H1 (cell line): ENCODE measurements at regions not wholly inside any gene's neighbourhood (a gene's known extent, or its start where the extent isn't known, plus 50 kb on each side); places are given as distances from the start of the nearest gene placed in this dataset.

ENCODE experiments used
- CTCF ChIA-PET: fragments of 300-600 bp; sonication (Branson Sonifier 250); formaldehyde crosslinking; loops from one replicate; lab custom pipeline; 2021; ENCODE audit not compliant: partially characterized antibody; lab: Charles Lee
- POLR2A ChIA-PET: fragments of 300-600 bp; sonication (Branson Sonifier 250); formaldehyde crosslinking; loops from one replicate; lab custom pipeline; 2021; ENCODE audit warnings: inconsistent platforms; ENCODE audit not compliant: partially characterized antibody; lab: Charles Lee
- DNase-seq, 2 experiments: peaks; one replicate each; pipeline versions ENCODE4 v3.0.0 to v3.0.0-alpha.2; 2010 to 2022; ENCODE audit warnings: low spot score in 2 of 2, low read depth in 1 of 2, mixed read lengths in 1 of 2
- FAIRE-seq: peaks from 2 replicates; lab custom pipeline; 2011; peaks lifted over from hg19 to GRCh38; lab: Jason Lieb, UNC
- H2AFZ ChIP-seq: 2 replicates; pipeline ENCODE4 v1.8.1; 2012; ENCODE audit warnings: low read length, inconsistent platforms
- H2AK5ac ChIP-seq: 2 replicates; pipeline ENCODE4 v1.6.1; 2013; ENCODE audit warnings: low read depth, low read length
- H2BK120ac ChIP-seq: replicated peaks from 2 replicates; pipeline ENCODE3; 2013; ENCODE audit warnings: low read depth, low read length, inconsistent platforms
- H2BK12ac ChIP-seq: 2 replicates; pipeline ENCODE4 v1.6.1; 2013; ENCODE audit warnings: low read depth, low read length
- H2BK15ac ChIP-seq: 2 replicates; pipeline ENCODE4 v1.6.1; 2013; ENCODE audit warnings: low read length
- H2BK20ac ChIP-seq: 2 replicates; pipeline ENCODE4 v1.6.1; 2013; ENCODE audit warnings: low read length
- H2BK5ac ChIP-seq: 2 replicates; pipeline ENCODE4 v1.6.1; 2013; ENCODE audit warnings: low read depth, low read length
- H3K14ac ChIP-seq: 2 replicates; pipeline ENCODE4 v1.6.1; 2013; ENCODE audit warnings: inconsistent platforms; ENCODE audit not compliant: insufficient read length
- H3K18ac ChIP-seq: 2 replicates; pipeline ENCODE4 v1.6.1; 2013; ENCODE audit warnings: low read length; ENCODE audit errors: extremely low read depth
- H3K23ac ChIP-seq: 2 replicates; pipeline ENCODE4 v1.6.1; 2013; ENCODE audit warnings: inconsistent platforms; ENCODE audit not compliant: insufficient read length
- H3K23me2 ChIP-seq: 2 replicates; pipeline ENCODE4 v1.6.1; 2013; ENCODE audit warnings: low read depth, low read length
- H3K27ac ChIP-seq: 2 replicates; pipeline ENCODE4 v1.6.1; 2011; ENCODE audit warnings: low read depth, low read length, inconsistent platforms
- H3K27me3 ChIP-seq, 4 experiments: replicated peaks in 1 of 4; 1 replicate in 1 of 4; 2 replicates in 3 of 4; pipeline versions ENCODE4 v1.6.1 to v1.8.1; 2011 to 2013; ENCODE audit warnings: low read length in 3 of 4, mild to moderate bottlenecking in 3 of 4, inconsistent platforms in 2 of 4, mixed read lengths in 2 of 4, moderate library complexity in 1 of 4; ENCODE audit not compliant: control insufficient read depth in 3 of 4, insufficient read depth in 3 of 4; ENCODE audit errors: extremely low read depth in 1 of 4
- H3K36me3 ChIP-seq, 4 experiments: 2 replicates each; pipeline versions ENCODE4 v1.6.1 to v1.8.1; 2011 to 2013; ENCODE audit warnings: mild to moderate bottlenecking in 4 of 4, low read length in 3 of 4, moderate library complexity in 2 of 4, control low read depth in 1 of 4, inconsistent platforms in 1 of 4; ENCODE audit not compliant: insufficient read depth in 4 of 4, control insufficient read depth in 2 of 4
- H3K4ac ChIP-seq: replicated peaks from 2 replicates; pipeline ENCODE3; 2013; ENCODE audit warnings: low read length, low read depth, mixed read lengths, inconsistent platforms; ENCODE audit not compliant: insufficient read length
- H3K4me1 ChIP-seq, 4 experiments: replicated peaks in 1 of 4; 1 replicate in 1 of 4; 2 replicates in 3 of 4; pipeline versions ENCODE4 v1.6.1 to v1.8.1; 2011 to 2013; ENCODE audit warnings: low read length in 3 of 4, inconsistent platforms in 2 of 4, mixed read lengths in 1 of 4; ENCODE audit not compliant: insufficient read depth in 4 of 4, control insufficient read depth in 3 of 4
- H3K4me2 ChIP-seq, 2 experiments: 2 replicates each; pipeline versions ENCODE4 v1.6.1 to v1.8.1; 2011 to 2013; ENCODE audit warnings: low read depth in 2 of 2, low read length in 2 of 2, control low read depth in 1 of 2, inconsistent platforms in 1 of 2, mild to moderate bottlenecking in 1 of 2; ENCODE audit not compliant: insufficient read depth in 1 of 2
- H3K4me3 ChIP-seq, 4 experiments: fragments of 200-600, 300-600 bp in 1 of 4; sonication (generic), shearing (Covaris generic), sonication (Bioruptor Twin) in 1 of 4; 2 replicates each; pipeline versions ENCODE4 v1.5.1 to v1.8.1; 2011 to 2016; ENCODE audit warnings: low read length in 4 of 4, low read depth in 3 of 4, control low read depth in 2 of 4, inconsistent platforms in 2 of 4, mild to moderate bottlenecking in 2 of 4, mixed read lengths in 1 of 4, moderate library complexity in 1 of 4; ENCODE audit not compliant: insufficient read depth in 2 of 4; ENCODE audit errors: extremely low read depth in 1 of 4
- H3K56ac ChIP-seq: replicated peaks from 2 replicates; pipeline ENCODE3; 2013; ENCODE audit warnings: low read depth, mild to moderate bottlenecking, mixed read lengths, low read length, inconsistent platforms; ENCODE audit not compliant: insufficient read length
- H3K79me1 ChIP-seq: 2 replicates; pipeline ENCODE4 v1.6.1; 2013; ENCODE audit warnings: low read depth, low read length, control low read depth
- H3K79me2 ChIP-seq, 2 experiments: 2 replicates each; pipeline versions ENCODE4 v1.6.1 to v1.8.1; 2012 to 2013; ENCODE audit warnings: low read length in 2 of 2, mild to moderate bottlenecking in 2 of 2, inconsistent platforms in 1 of 2; ENCODE audit not compliant: insufficient read depth in 2 of 2, control insufficient read depth in 1 of 2
- H3K9ac ChIP-seq, 4 experiments: replicated peaks in 1 of 4; 1 replicate in 1 of 4; 2 replicates in 3 of 4; pipeline versions ENCODE4 v1.6.1 to v1.8.1; 2011 to 2013; ENCODE audit warnings: low read depth in 3 of 4, low read length in 3 of 4, control low read depth in 2 of 4, mild to moderate bottlenecking in 2 of 4, moderate library complexity in 2 of 4, inconsistent platforms in 1 of 4; ENCODE audit errors: extremely low read depth in 1 of 4
- H3K9me3 ChIP-seq, 2 experiments: 2 replicates each; pipeline versions ENCODE4 v1.6.1 to v1.8.1; 2012 to 2013; ENCODE audit warnings: mild to moderate bottlenecking in 2 of 2, moderate library complexity in 2 of 2, control low read depth in 1 of 2, inconsistent platforms in 1 of 2, low read depth in 1 of 2, low read length in 1 of 2, mixed read lengths in 1 of 2; ENCODE audit not compliant: insufficient read depth in 2 of 2
- H4K20me1 ChIP-seq, 2 experiments: replicated peaks in 1 of 2; 2 replicates each; pipeline versions ENCODE3 to v1.8.1; 2011 to 2013; ENCODE audit warnings: inconsistent platforms in 2 of 2, low read length in 2 of 2, mild to moderate bottlenecking in 1 of 2; ENCODE audit not compliant: insufficient read depth in 2 of 2, control insufficient read depth in 1 of 2
- H4K5ac ChIP-seq: 2 replicates; pipeline ENCODE4 v1.6.1; 2013; ENCODE audit warnings: low read length, low read depth, mixed read lengths, inconsistent platforms; ENCODE audit not compliant: insufficient read length
- H4K8ac ChIP-seq: 2 replicates; pipeline ENCODE4 v1.8.0; 2013; ENCODE audit warnings: mild to moderate bottlenecking, moderate library complexity, low read length, inconsistent platforms; ENCODE audit not compliant: insufficient read depth; ENCODE audit errors: extremely low read depth
- H4K91ac ChIP-seq: replicated peaks from 2 replicates; pipeline ENCODE3; 2013; ENCODE audit warnings: low read length, mixed read lengths, inconsistent platforms; ENCODE audit not compliant: insufficient read length
- ASH2L ChIP-seq: fragments of 200-600, 300-600 bp; sonication (generic); IDR thresholded peaks from one replicate; pipeline ENCODE4 v1.7.1; 2017; ENCODE audit warnings: low read length
- BACH1 ChIP-seq: IDR thresholded peaks from 2 replicates; pipeline ENCODE4 v1.6.1; 2012; ENCODE audit warnings: low read length, improper control_type of control experiment
- BCL11A ChIP-seq, 2 experiments: IDR thresholded peaks; one replicate each; pipeline ENCODE4 v1.6.1; 2011; ENCODE audit warnings: low read depth in 2 of 2, low read length in 2 of 2, mild to moderate bottlenecking in 2 of 2
- CTCF ChIP-seq, 3 experiments: IDR thresholded peaks; 1 replicate in 2 of 3; 2 replicates in 1 of 3; pipeline versions ENCODE4 v1.5.1 to v1.6.1; 2011; ENCODE audit warnings: low read length in 3 of 3, mild to moderate bottlenecking in 3 of 3, inconsistent platforms in 2 of 3, low read depth in 1 of 3, moderate library complexity in 1 of 3; ENCODE audit not compliant: insufficient read depth in 1 of 3; ENCODE audit errors: control extremely low read depth in 1 of 3
- EZH2 ChIP-seq: fragments of 200-600 bp; sonication (generic); IDR thresholded peaks from 2 replicates; pipeline ENCODE4 v1.7.1; 2012; ENCODE audit warnings: low read depth, mild to moderate bottlenecking, moderate library complexity, low read length, inconsistent platforms; ENCODE audit not compliant: severe bottlenecking
- KDM4A ChIP-seq: IDR thresholded peaks from one replicate; pipeline ENCODE4 v1.7.1; 2012; ENCODE audit warnings: low read depth, mild to moderate bottlenecking, moderate library complexity, low read length, inconsistent platforms; ENCODE audit not compliant: severe bottlenecking
- NRF1 ChIP-seq: IDR thresholded peaks from 2 replicates; pipeline ENCODE4 v1.6.1; 2011; ENCODE audit warnings: mild to moderate bottlenecking, low read depth, low read length, improper control_type of control experiment
- POLR2A ChIP-seq, 2 experiments: IDR thresholded peaks; 1 replicate in 1 of 2; 2 replicates in 1 of 2; pipeline ENCODE4 v1.6.1; 2011; ENCODE audit warnings: low read depth in 2 of 2, low read length in 2 of 2, mild to moderate bottlenecking in 2 of 2; ENCODE audit errors: control extremely low read depth in 1 of 2
- SIX5 ChIP-seq: IDR thresholded peaks from 2 replicates; pipeline ENCODE4 v1.6.1; 2011; ENCODE audit warnings: mild to moderate bottlenecking, low read depth, low read length
- SP2 ChIP-seq: IDR thresholded peaks from 2 replicates; pipeline ENCODE4 v1.6.1; 2012; ENCODE audit warnings: mild to moderate bottlenecking, low read length, inconsistent platforms
- SUZ12 ChIP-seq: fragments of 200-600 bp; sonication (generic); IDR thresholded peaks from 2 replicates; pipeline ENCODE4 v1.6.1; 2012; ENCODE audit warnings: mild to moderate bottlenecking, inconsistent platforms, low read length, moderate library complexity, mixed read lengths
- YY1 ChIP-seq: IDR thresholded peaks from 2 replicates; pipeline ENCODE4 v1.6.1; 2011; ENCODE audit warnings: low read depth, mild to moderate bottlenecking, low read length
- WGBS, 2 experiments: shearing (Covaris generic) in 1 of 2; methylation state at CpG; one replicate each; pipeline versions ENCODE4 v1.1.6 to v1.1.7; 2013 to 2015; ENCODE audit warnings: low lambda C conversion rate in 2 of 2, mixed read lengths in 2 of 2, inconsistent platforms in 1 of 2, low coverage in 1 of 2, missing lambda C conversion rate in 1 of 2; ENCODE audit not compliant: insufficient replicate concordance in 2 of 2, insufficient coverage in 1 of 2, insufficient read length in 1 of 2; ENCODE audit errors: extremely low coverage in 1 of 2, missing lambda C conversion rate in 1 of 2; 5-methylcytosine and 5-hydroxymethylcytosine counted together

DNA sequence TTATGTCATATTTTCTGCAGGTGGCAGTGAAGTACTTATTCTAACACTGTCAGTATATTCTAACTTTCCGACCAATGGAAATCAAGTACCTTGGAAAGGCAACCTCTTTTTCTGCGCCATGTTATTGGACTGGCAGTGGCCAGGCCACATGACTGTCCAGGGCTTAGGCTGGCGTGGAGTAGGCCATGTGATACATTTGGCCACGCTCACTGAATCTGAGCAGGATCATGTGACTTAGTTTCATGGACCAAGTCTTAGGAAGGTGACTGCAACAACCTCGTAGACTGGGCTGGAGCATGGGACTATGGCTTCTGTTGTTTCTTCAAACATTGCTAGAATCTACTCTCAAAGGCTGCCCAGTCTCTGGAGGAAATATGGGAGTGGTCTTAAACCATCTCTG is 60.4 kb upstream of the HAAO start:
- ChIA-PET POLR2A (no interaction called here), CTCF (interaction anchor here (0.8 to 15.1 kb wide), 4 partner anchors 24 to 171 kb away, joined by 3 to 137 read pairs (median 3); no protein-coding TSS in a partner anchor)
- Histone ChIP-seq H2BK15ac (no peak overlapping the region), H3K23ac (no peak overlapping the region), H2BK12ac (no peak overlapping the region), H3K36me3 (no peaks in the 10 kb centered on the region), H3K79me2 (no peaks in the 10 kb centered on the region), H3K4me2 (no peak overlapping the region), H3K4me3 (no peak overlapping the region)
- WGBS, 2 experiments: 93% methylated on average over 5 of the region's 5 CpGs; no CpG with 5 or more reads in 1 of the 2 experiments
- TF ChIP-seq ASH2L (no peak), KDM4A (no peak), SIX5 (no peak), POLR2A (IDR thresholded peaks at IDR 0.05; ENCODE audit: control extremely low read depth in 1 of 2, low read depth in 2 of 2, low read length in 2 of 2) (no peak), YY1 (no peak), NRF1 (no peak), SUZ12 (no peak), SP2 (no peak), BCL11A (IDR thresholded peaks at IDR 0.05; ENCODE audit: low read depth in 2 of 2, low read length in 2 of 2) (no peak), BACH1 (no peak), CTCF (IDR thresholded peaks at IDR 0.05; ENCODE audit: control extremely low read depth in 1 of 3, insufficient read depth in 1 of 3, low read depth in 1 of 3, low read length in 3 of 3) (no peak), EZH2 (no peak)
- TF ChIP-seq, all 59 proteins: peak for 0
- no peak overlapping the region; the same call in 1 of the 2 replicates for H2AFZ ChIP-seq
- H3K4ac ChIP-seq: no peak overlapping the region
- no peak overlapping the region for H3K14ac ChIP-seq
- H3K23me2 ChIP-seq: no peaks in the 10 kb centered on the region
- H3K27me3 ChIP-seq: no peaks in the 10 kb centered on the region
- no peak overlapping the region for H2BK120ac ChIP-seq
- H3K4me1 ChIP-seq: no peaks in the 10 kb centered on the region; a peak in 1 of 7 replicates
- DNase-seq (no peak), FAIRE-seq (no peak)
- H2BK5ac ChIP-seq: no peak overlapping the region
- H2BK20ac ChIP-seq: no peak overlapping the region
- no peak overlapping the region for H3K18ac ChIP-seq
- no peak overlapping the region for H4K91ac ChIP-seq
- no peaks in the 10 kb centered on the region for H3K9me3 ChIP-seq
- H3K79me1 ChIP-seq: no peaks in the 10 kb centered on the region
- H4K20me1 ChIP-seq: no peaks in the 10 kb centered on the region
- no peak overlapping the region for H4K5ac ChIP-seq
- no peak overlapping the region for H3K9ac ChIP-seq
- H4K8ac ChIP-seq: no peak overlapping the region
- H3K27ac ChIP-seq: no peak overlapping the region
- no peak overlapping the region for H2AK5ac ChIP-seq
- H3K56ac ChIP-seq: no peak overlapping the region
